ENCODE measurements at regions not wholly inside any gene's neighbourhood (a gene's known extent, or its start where the extent isn't known, plus 50 kb on each side); places are given as distances from the start of the nearest gene placed in this dataset.

- no peak for TF ChIP-seq CTCF (IDR thresholded peaks at IDR 0.05)
- no peak for TF ChIP-seq EZH2 (IDR thresholded peaks at IDR 0.05; ENCODE audit: borderline replicate concordance, insufficient read depth, low read depth, low read length, poor library complexity, severe bottlenecking)
These were observed 102.9 kb upstream of the SYT4 start for GRCh38 chr18:43380104-43380672.

Data from B cell (primary cell).